PC-3 (cell line): ENCODE measurements at regions not wholly inside any gene's neighbourhood (a gene's known extent, or its start where the extent isn't known, plus 50 kb on each side); places are given as distances from the start of the nearest gene placed in this dataset.

Experiments used
- ATAC-seq: fragments of 200-7000 bp; cut with Tn5 transposase; 2 replicates; pipeline ENCODE4 v1.9.1; 2020; ENCODE audit warnings: mild to moderate bottlenecking, moderate library complexity
- BruUV-seq: library from RNA; stranded (reverse); fragments of 400-500 nt; replicated peaks from 2 replicates; lab custom pipeline; 2021; lab: Mats Ljungman, UMichigan
- CTCF ChIA-PET: fragments of 300-600 bp; sonication (Branson Sonifier 250); formaldehyde crosslinking; loops from one replicate; lab custom pipeline; 2022; ENCODE audit warnings: antibody characterized with exemption; lab: Charles Lee
- POLR2A ChIA-PET: fragments of 300-600 bp; sonication (Branson Sonifier 250); formaldehyde crosslinking; loops from one replicate; lab custom pipeline; 2022; ENCODE audit warnings: antibody characterized with exemption; ENCODE audit not compliant: unreplicated experiment; lab: Charles Lee
- DNase-seq: peaks from one replicate; pipeline ENCODE4 v3.0.0-alpha.2; 2015
- H2AFZ ChIP-seq: fragments of 300-600 bp; sonication (generic); 2 replicates; pipeline ENCODE4 v1.6.0; 2016; ENCODE audit warnings: antibody characterized with exemption, low read length
- H3F3A ChIP-seq: fragments of 300-600 bp; sonication (generic); one replicate; pipeline ENCODE4 v1.6.0; 2017; ENCODE audit warnings: antibody characterized with exemption, low read length, control low read depth, mild to moderate bottlenecking; ENCODE audit not compliant: unreplicated experiment
- H3K27ac ChIP-seq: fragments of 300-600 bp; sonication (generic); 2 replicates; pipeline ENCODE4 v1.5.1; 2016; ENCODE audit warnings: mild to moderate bottlenecking, low read length
- H3K27me3 ChIP-seq: fragments of 300-600 bp; sonication (generic); 2 replicates; pipeline ENCODE4 v1.6.1; 2016; ENCODE audit warnings: low read length, mixed read lengths
- H3K36me3 ChIP-seq: fragments of 300-600 bp; sonication (generic); 2 replicates; pipeline ENCODE4 v1.6.1; 2016; ENCODE audit warnings: low read depth, mixed run types, low read length, mixed read lengths
- H3K4me1 ChIP-seq: fragments of 300-600 bp; sonication (generic); 2 replicates; pipeline ENCODE4 v1.5.1; 2016; ENCODE audit warnings: low read length; ENCODE audit not compliant: insufficient read depth
- H3K4me2 ChIP-seq: fragments of 300-600 bp; sonication (generic); 2 replicates; pipeline ENCODE4 v1.6.0; 2016; ENCODE audit warnings: low read length
- H3K4me3 ChIP-seq: fragments of 300-600 bp; sonication (generic); 2 replicates; pipeline ENCODE4 v1.5.1; 2016; ENCODE audit warnings: mild to moderate bottlenecking, low read length, mixed read lengths
- H3K79me2 ChIP-seq: fragments of 300-600 bp; sonication (generic); 2 replicates; pipeline ENCODE4 v1.6.1; 2017; ENCODE audit warnings: low read length, mixed read lengths
- H3K9ac ChIP-seq: fragments of 300-600 bp; sonication (generic); 2 replicates; pipeline ENCODE4 v1.6.0; 2016; ENCODE audit warnings: mild to moderate bottlenecking, low read length
- H3K9me2 ChIP-seq: fragments of 300-600 bp; sonication (generic); replicated peaks from 2 replicates; pipeline ENCODE4 v1.6.1; 2016; ENCODE audit warnings: mixed run types, low read length, mixed read lengths
- H3K9me3 ChIP-seq: fragments of 300-600 bp; sonication (generic); 2 replicates; pipeline ENCODE4 v1.6.1; 2016; ENCODE audit warnings: low read length, mixed read lengths
- H4K20me1 ChIP-seq: fragments of 300-600 bp; sonication (generic); 2 replicates; pipeline ENCODE4 v1.6.1; 2016; ENCODE audit warnings: low read length, mixed read lengths
- CTCF ChIP-seq: fragments of 300-600 bp; sonication (generic); conservative IDR thresholded peaks from 2 replicates; pipeline ENCODE4 v1.5.1; 2017; ENCODE audit warnings: antibody characterized with exemption, low read depth, mild to moderate bottlenecking, low read length
- EZH2 ChIP-seq: fragments of 300-600 bp; sonication (generic); IDR thresholded peaks from one replicate; pipeline ENCODE4 v1.6.1; 2017; ENCODE audit warnings: antibody characterized with exemption, mild to moderate bottlenecking, low read length; ENCODE audit not compliant: unreplicated experiment
- EZH2phosphoT487 ChIP-seq: fragments of 300-600 bp; sonication (generic); IDR thresholded peaks from 2 replicates; pipeline ENCODE4 v1.6.1; 2018; ENCODE audit warnings: mild to moderate bottlenecking, antibody characterized with exemption, low read length, borderline replicate concordance
- intact Hi-C: fragments of 100-400 bp; cut with micrococcal nuclease; formaldehyde crosslinking; loops from 2 replicates; pipeline ENCODE4 v1.9.0; 2023

GRCh38 chr6:6812427-6812826, 223.9 kb downstream of the LY86 start:
- H3K36me3 ChIP-seq: no peaks in the 10 kb centered on the region
- TF ChIP-seq EZH2phosphoT487 (no peak), CTCF (no peak), EZH2 (no peak)
- peaks cover 28% of the 10 kb centered on the region for H3K4me1 ChIP-seq
- ChIA-PET POLR2A (no interaction called here), CTCF (no interaction called here)
- peaks cover 11% of the 10 kb centered on the region for H3F3A ChIP-seq
- H3K9ac ChIP-seq: peak overlapping the region; percentile 98
- peak overlapping the region; percentile 45; the same call in 1 of the 2 replicates for H3K4me3 ChIP-seq
- H3K27me3 ChIP-seq: no peaks in the 10 kb centered on the region
- intact Hi-C loops: loop anchor here (5.0 kb wide), 4 partner anchors 105 to 300 kb away; no protein-coding TSS in a partner anchor
- ATAC-seq (no peak), DNase-seq (no peak)
- peak overlapping the region; percentile 84 for H3K4me2 ChIP-seq
- BruUV-seq: no TSS peak
- no peaks in the 10 kb centered on the region for H3K9me2 ChIP-seq
- no peaks in the 10 kb centered on the region for H3K9me3 ChIP-seq
- H2AFZ ChIP-seq: no peak overlapping the region
- peak overlapping the region; percentile 100 for H3K27ac ChIP-seq
- no peaks in the 10 kb centered on the region for H3K79me2 ChIP-seq
- H4K20me1 ChIP-seq: no peaks in the 10 kb centered on the region

- POLR2A ChIA-PET: no interaction called here
- no peaks in the 10 kb centered on the region for H3K79me2 ChIP-seq
- DNase-seq (no peak), ATAC-seq (no peak)
- H3K36me3 ChIP-seq: no peaks in the 10 kb centered on the region
- BruUV-seq: no TSS peak
- no peak overlapping the region for H2AFZ ChIP-seq
- no peaks in the 10 kb centered on the region for H4K20me1 ChIP-seq
- peaks cover 28% of the 10 kb centered on the region for H3K4me1 ChIP-seq
- H3K27me3 ChIP-seq: no peaks in the 10 kb centered on the region
- no peaks in the 10 kb centered on the region for H3K9me2 ChIP-seq
- no peaks in the 10 kb centered on the region for H3K9me3 ChIP-seq
- peak overlapping the region; percentile 30 for H3K27ac ChIP-seq
- no peak overlapping the region for H3K4me3 ChIP-seq
- peak overlapping the region; percentile 23; the same call in 1 of the 2 replicates for H3K9ac ChIP-seq
- intact Hi-C loops: no loop called here
- H3F3A ChIP-seq: peaks cover 7% of the 10 kb centered on the region
- H3K4me2 ChIP-seq: no peak overlapping the region
- CTCF ChIA-PET: no interaction called here
- TF ChIP-seq CTCF: no peak
Measured at GRCh38 chr6:6815732-6816131, 227.2 kb downstream of the LY86 start.

GRCh38 chr6:6816716-6817115, 228.2 kb downstream of the LY86 start:
- Histone ChIP-seq H3K9me3 (no peaks in the 10 kb centered on the region), H3F3A (peaks cover 10% of the 10 kb centered on the region), H3K9me2 (no peaks in the 10 kb centered on the region), H3K79me2 (no peaks in the 10 kb centered on the region), H3K27me3 (no peaks in the 10 kb centered on the region), H3K4me1 (peaks cover 30% of the 10 kb centered on the region), H3K4me3 (no peak overlapping the region), H3K4me2 (no peak overlapping the region), H4K20me1 (no peaks in the 10 kb centered on the region), H3K27ac (peak overlapping the region; percentile 30; the same call in 1 of the 2 replicates), H2AFZ (no peak overlapping the region), H3K9ac (no peak overlapping the region; the same call in 1 of the 2 replicates), H3K36me3 (no peaks in the 10 kb centered on the region)
- DNase-seq: no peak
- ChIA-PET POLR2A (no interaction called here), CTCF (no interaction called here)
- no peak for ATAC-seq
- no TSS peak for BruUV-seq
- intact Hi-C loops: no loop called here
- TF ChIP-seq EZH2: no peak
- no peak for TF ChIP-seq CTCF
- no peak for TF ChIP-seq EZH2phosphoT487
